Breast epithelium (tissue), 4 donors: ENCODE measurements at regions not wholly inside any gene's neighbourhood (a gene's known extent, or its start where the extent isn't known, plus 50 kb on each side); places are given as distances from the start of the nearest gene placed in this dataset.

Source experiments
- DNase-seq, 2 donors: peaks; one replicate each; pipeline ENCODE4 v3.0.0-alpha.2; 2019; ENCODE audit warnings: low spot score in 2 of 2
- H3K27ac ChIP-seq, 2 donors: fragments of 200-600 bp; sonication (generic) in 1 of 2; one replicate each; pipeline ENCODE4 v1.5.1; 2016 to 2019; ENCODE audit warnings: mild to moderate bottlenecking in 1 of 2
- H3K27me3 ChIP-seq, 2 donors: fragments of 200-600 bp; sonication (generic) in 1 of 2; one replicate each; pipeline versions ENCODE4 v1.5.1 to v1.6.0; 2017 to 2019; ENCODE audit warnings: control low read depth in 1 of 2, mild to moderate bottlenecking in 1 of 2
- H3K36me3 ChIP-seq: fragments of 200-600 bp; one replicate; pipeline ENCODE4 v1.5.1; 2019
- H3K4me1 ChIP-seq, 2 donors: fragments of 200-600 bp; sonication (generic); one replicate each; pipeline ENCODE4 v1.5.1; 2016 to 2019; ENCODE audit warnings: control low read depth in 1 of 2
- H3K4me3 ChIP-seq, 3 donors: fragments of 200-600 bp; sonication (generic); 1 replicate in 2 of 3; 2 replicates in 1 of 3; pipeline ENCODE4 v1.5.1; 2016 to 2019; ENCODE audit warnings: mild to moderate bottlenecking in 3 of 3, moderate library complexity in 2 of 3
- H3K9me3 ChIP-seq, 2 donors: fragments of 200-600 bp; sonication (generic) in 1 of 2; one replicate each; pipeline ENCODE4 v1.5.1; 2016 to 2019; ENCODE audit warnings: control low read depth in 1 of 2
- POLR2A ChIP-seq: fragments of 450-650 bp; IDR thresholded peaks from one replicate; pipeline ENCODE4 v1.6.1; 2016; ENCODE audit warnings: antibody characterized with exemption, mild to moderate bottlenecking, moderate library complexity
- POLR2AphosphoS5 ChIP-seq, 3 donors: sonication (generic); formaldehyde crosslinking; IDR thresholded peaks; one replicate each; pipeline ENCODE4 v1.6.1; 2017; ENCODE audit warnings: antibody characterized with exemption in 3 of 3
- intact Hi-C: fragments of 100-400 bp; cut with DNase I; formaldehyde crosslinking; loops from one replicate; pipeline ENCODE4 v1.15.1; 2023; ENCODE audit warnings: low total_unique reads
- TF ChIP-seq, protein P1 (sequence below), 3 donors: fragments of 450-650 bp; IDR thresholded peaks; one replicate each; pipeline ENCODE4 v1.5.1; 2016 to 2017; ENCODE audit warnings: antibody characterized with exemption in 3 of 3, mild to moderate bottlenecking in 3 of 3, moderate library complexity in 3 of 3

DNA sequence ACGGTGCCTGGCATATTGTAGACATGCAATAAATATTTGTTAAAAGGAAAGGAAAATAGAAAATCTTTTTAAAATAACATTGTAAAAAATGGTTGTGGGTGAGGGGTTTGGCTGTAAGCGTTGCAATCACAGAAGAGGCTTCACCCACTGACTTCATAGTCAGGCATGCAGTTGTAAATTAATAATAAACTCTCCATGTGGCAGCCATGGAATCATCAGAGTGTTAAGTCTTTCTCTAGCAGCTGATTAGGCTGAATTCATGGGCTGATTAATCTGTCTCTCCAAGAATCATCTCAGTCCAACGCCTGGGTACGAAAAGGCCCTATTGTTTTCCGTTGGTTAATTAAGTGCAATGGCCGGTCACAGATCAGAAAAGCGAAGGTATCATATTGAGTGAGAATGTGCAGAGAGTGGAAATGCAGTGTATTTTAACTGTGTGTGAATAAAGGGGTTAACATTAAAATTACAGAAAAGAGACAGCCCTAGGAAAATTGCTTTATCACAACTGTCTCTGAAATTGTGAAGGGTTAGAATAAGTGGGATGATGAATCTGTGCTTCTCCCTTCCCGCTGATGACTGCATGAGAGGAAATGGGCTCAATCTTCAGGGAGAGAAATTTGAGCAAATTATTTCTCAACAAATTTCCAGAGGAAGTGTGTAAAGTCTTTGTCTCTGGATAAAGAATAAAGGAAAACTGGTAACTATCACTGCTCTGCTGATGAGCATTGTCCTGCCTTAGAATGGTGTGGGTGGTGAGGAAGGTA, 269.0 kb downstream of the FAM76B start:
- Histone ChIP-seq H3K27ac (peak overlapping the region; percentile 18 to 52), H3K27me3 (no peaks in the 10 kb centered on the region), H3K4me3 (no peak overlapping the region), H3K4me1 (no peaks in the 10 kb centered on the region), H3K36me3 (no peaks in the 10 kb centered on the region), H3K9me3 (no peaks in the 10 kb centered on the region)
- intact Hi-C loops: no loop called here
- TF ChIP-seq POLR2A: no peak
- TF ChIP-seq, protein P1, sequence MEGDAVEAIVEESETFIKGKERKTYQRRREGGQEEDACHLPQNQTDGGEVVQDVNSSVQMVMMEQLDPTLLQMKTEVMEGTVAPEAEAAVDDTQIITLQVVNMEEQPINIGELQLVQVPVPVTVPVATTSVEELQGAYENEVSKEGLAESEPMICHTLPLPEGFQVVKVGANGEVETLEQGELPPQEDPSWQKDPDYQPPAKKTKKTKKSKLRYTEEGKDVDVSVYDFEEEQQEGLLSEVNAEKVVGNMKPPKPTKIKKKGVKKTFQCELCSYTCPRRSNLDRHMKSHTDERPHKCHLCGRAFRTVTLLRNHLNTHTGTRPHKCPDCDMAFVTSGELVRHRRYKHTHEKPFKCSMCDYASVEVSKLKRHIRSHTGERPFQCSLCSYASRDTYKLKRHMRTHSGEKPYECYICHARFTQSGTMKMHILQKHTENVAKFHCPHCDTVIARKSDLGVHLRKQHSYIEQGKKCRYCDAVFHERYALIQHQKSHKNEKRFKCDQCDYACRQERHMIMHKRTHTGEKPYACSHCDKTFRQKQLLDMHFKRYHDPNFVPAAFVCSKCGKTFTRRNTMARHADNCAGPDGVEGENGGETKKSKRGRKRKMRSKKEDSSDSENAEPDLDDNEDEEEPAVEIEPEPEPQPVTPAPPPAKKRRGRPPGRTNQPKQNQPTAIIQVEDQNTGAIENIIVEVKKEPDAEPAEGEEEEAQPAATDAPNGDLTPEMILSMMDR (IDR thresholded peaks at IDR 0.05): no peak
- no peak for TF ChIP-seq POLR2AphosphoS5 (IDR thresholded peaks at IDR 0.05)
- DNase-seq: no peak

DNA sequence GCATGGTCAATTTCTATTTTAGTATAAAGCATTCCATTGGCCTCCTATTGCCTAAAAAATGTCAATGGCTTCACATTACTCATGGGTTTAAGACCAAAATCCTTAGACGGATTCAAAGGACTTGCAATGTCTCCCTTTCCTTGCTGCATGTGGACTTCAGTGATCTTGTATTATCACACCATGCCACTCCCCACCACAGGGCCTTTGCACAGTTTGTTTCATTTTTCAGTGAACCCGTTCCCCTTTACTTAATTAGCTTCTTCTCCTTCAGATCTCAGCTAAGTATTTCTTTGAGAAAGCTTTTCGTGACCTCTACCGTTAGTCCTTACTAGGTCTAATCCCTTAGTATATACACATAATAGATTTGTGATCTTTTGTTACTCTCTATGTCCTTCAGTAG, 269.7 kb downstream of the FAM76B start:
- TF ChIP-seq POLR2AphosphoS5 (IDR thresholded peaks at IDR 0.05) (no peak), POLR2A (no peak)
- TF ChIP-seq, protein P1 (IDR thresholded peaks at IDR 0.05): no peak
- Histone ChIP-seq H3K4me1 (no peaks in the 10 kb centered on the region), H3K27me3 (no peaks in the 10 kb centered on the region), H3K27ac (no peak overlapping the region), H3K4me3 (no peak overlapping the region), H3K9me3 (no peaks in the 10 kb centered on the region), H3K36me3 (no peaks in the 10 kb centered on the region)
- DNase-seq: no peak
- intact Hi-C loops: loop anchor here (2.0 kb wide), 1 partner anchor 23 kb away; no protein-coding TSS in a partner anchor

DNA sequence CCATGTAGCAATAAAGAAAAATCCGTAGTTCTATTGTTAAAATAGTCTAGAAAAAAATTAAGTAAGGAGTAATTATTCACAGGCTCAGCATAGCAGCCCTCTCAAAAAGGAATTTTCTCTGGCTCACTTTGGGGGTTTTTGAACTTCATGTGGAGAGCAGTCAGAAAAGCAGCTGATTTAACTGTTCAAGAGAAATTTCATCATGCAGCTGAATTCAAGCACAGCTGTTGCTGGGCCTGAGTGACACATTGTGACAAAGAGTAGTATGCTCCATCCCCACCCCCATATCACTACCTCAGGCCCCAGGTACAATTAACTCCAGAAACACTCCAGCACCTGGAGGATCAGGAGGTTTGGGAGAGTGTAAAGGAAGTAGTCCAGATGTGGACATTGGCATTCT, 272.1 kb downstream of the FAM76B start:
- Histone ChIP-seq H3K9me3 (no peaks in the 10 kb centered on the region), H3K4me1 (peaks cover 2% of the 10 kb centered on the region in 2 donors), H3K27me3 (no peaks in the 10 kb centered on the region), H3K4me3 (no peak overlapping the region), H3K36me3 (no peaks in the 10 kb centered on the region), H3K27ac (no peak overlapping the region)
- TF ChIP-seq, protein P1 (IDR thresholded peaks at IDR 0.05): no peak
- TF ChIP-seq POLR2AphosphoS5 (IDR thresholded peaks at IDR 0.05): no peak
- no peak for TF ChIP-seq POLR2A
- intact Hi-C loops: no loop called here
- no peak for DNase-seq

DNA sequence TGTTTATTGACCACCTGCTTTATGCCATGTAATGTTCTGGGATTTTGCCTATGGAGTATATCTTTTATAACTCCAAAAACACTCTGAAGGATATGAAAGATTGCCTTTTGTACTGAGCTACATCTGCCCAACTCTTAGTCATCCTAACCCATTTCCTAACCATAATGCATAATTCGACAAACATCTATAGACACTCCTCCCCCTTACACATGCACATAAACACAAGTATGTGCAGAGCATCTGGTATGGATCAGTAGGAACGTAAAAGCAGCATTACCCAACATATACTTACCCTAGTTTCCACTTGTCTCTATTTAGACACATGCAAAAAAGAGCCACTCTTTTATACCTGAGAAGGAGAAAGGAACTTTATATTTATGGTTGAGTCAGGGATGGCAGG, 272.8 kb downstream of the FAM76B start:
- Histone ChIP-seq H3K27ac (no peak overlapping the region), H3K4me3 (no peak overlapping the region), H3K9me3 (no peaks in the 10 kb centered on the region), H3K27me3 (no peaks in the 10 kb centered on the region), H3K36me3 (no peaks in the 10 kb centered on the region), H3K4me1 (peaks cover 2 to 5% of the 10 kb centered on the region in 2 donors)
- DNase-seq: no peak
- intact Hi-C loops: no loop called here
- TF ChIP-seq POLR2AphosphoS5 (IDR thresholded peaks at IDR 0.05) (no peak), POLR2A (no peak)
- TF ChIP-seq, protein P1 (IDR thresholded peaks at IDR 0.05): no peak

DNA sequence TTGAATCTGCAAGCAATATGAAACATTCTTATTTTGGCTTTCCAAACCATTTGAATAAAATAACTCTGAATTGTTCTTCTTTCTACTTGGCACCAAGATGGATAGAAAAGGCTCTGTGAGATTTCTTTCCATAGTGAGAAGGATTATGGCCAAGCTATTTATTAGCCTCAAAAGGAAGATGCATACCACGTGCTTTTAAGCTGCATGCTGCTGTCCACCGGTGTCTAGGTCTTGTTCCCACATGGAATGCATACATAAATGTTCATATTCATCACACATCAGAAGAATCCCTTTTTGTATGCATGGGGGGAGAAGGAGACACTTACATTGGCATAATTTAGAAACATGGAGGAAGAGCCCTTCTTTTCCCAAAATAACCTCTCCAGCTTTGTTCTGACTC, 273.4 kb downstream of the FAM76B start:
- Histone ChIP-seq H3K27me3 (no peaks in the 10 kb centered on the region), H3K4me1 (peaks cover 2 to 5% of the 10 kb centered on the region in 2 donors), H3K36me3 (no peaks in the 10 kb centered on the region), H3K9me3 (no peaks in the 10 kb centered on the region), H3K4me3 (no peak overlapping the region), H3K27ac (no peak overlapping the region)
- no peak for DNase-seq
- TF ChIP-seq, protein P1 (IDR thresholded peaks at IDR 0.05): no peak
- TF ChIP-seq POLR2A (no peak), POLR2AphosphoS5 (IDR thresholded peaks at IDR 0.05) (no peak)
- intact Hi-C loops: no loop called here
